HepG2 (cell line): ENCODE measurements at regions not wholly inside any gene's neighbourhood (a gene's known extent, or its start where the extent isn't known, plus 50 kb on each side); places are given as distances from the start of the nearest gene placed in this dataset.

Experiments used
- ATAC-seq: fragments of 200-7000 bp; cut with Tn5 transposase; 3 replicates; pipeline ENCODE4 v1.9.1; 2020; ENCODE audit warnings: mild to moderate bottlenecking, moderate library complexity
- BruUV-seq: library from RNA; stranded (reverse); fragments of 400-500 nt; replicated peaks from 2 replicates; lab custom pipeline; 2021; lab: Mats Ljungman, UMichigan
- CTCF ChIA-PET: fragments of 300-600 bp; formaldehyde crosslinking; extraction: SDS; loops from one replicate; lab custom pipeline; 2021; ENCODE audit warnings: low total read pairs, inconsistent platforms, low intra/inter-chr PET ratio; lab: Yijun Ruan, JAX
- POLR2A ChIA-PET: fragments of 350-600 bp; sonication (Branson Sonifier 250); formaldehyde crosslinking; loops from one replicate; lab custom pipeline; 2020; ENCODE audit warnings: antibody characterized with exemption, inconsistent platforms; lab: Yijun Ruan, JAX
- DNase-seq: peaks from one replicate; pipeline ENCODE4 v3.0.0-alpha.2; 2015; ENCODE audit warnings: low spot score
- FAIRE-seq: peaks from 3 replicates; lab custom pipeline; 2011; peaks lifted over from hg19 to GRCh38; lab: Jason Lieb, UNC
- H2AFZ ChIP-seq: one replicate; pipeline ENCODE4 v1.6.1; 2011; ENCODE audit warnings: low read length, inconsistent platforms
- H3K27ac ChIP-seq: fragments of 300-600 bp; 3 replicates; pipeline ENCODE4 v1.8.0; 2011; ENCODE audit warnings: mixed run types, mild to moderate bottlenecking, mixed read lengths, low read length, inconsistent platforms; ENCODE audit not compliant: insufficient read depth; ENCODE audit errors: extremely low read length
- H3K27me3 ChIP-seq, 2 experiments: fragments of 200-600 bp in 1 of 2; 2 replicates in 1 of 2; 3 replicates in 1 of 2; pipeline versions ENCODE4 v1.6.0 to v1.8.0; 2011; ENCODE audit warnings: low read length in 2 of 2, mild to moderate bottlenecking in 2 of 2, moderate library complexity in 2 of 2, inconsistent platforms in 1 of 2; ENCODE audit not compliant: insufficient read depth in 2 of 2, control insufficient read depth in 1 of 2
- H3K36me3 ChIP-seq, 2 experiments: fragments of 200-600 bp in 1 of 2; replicated peaks in 1 of 2; 2 replicates in 1 of 2; 3 replicates in 1 of 2; pipeline versions ENCODE4 v1.5.1 to v1.8.0; 2011; ENCODE audit warnings: low read length in 2 of 2, inconsistent platforms in 1 of 2; ENCODE audit not compliant: insufficient read depth in 2 of 2, control insufficient read depth in 1 of 2
- H3K4me1 ChIP-seq: 2 replicates; pipeline ENCODE4 v1.5.1; 2012; ENCODE audit warnings: low read length, inconsistent platforms; ENCODE audit not compliant: insufficient read depth
- H3K4me2 ChIP-seq: 2 replicates; pipeline ENCODE4 v1.6.0; 2011; ENCODE audit warnings: low read depth, low read length, inconsistent platforms
- H3K4me3 ChIP-seq, 3 experiments: fragments of 200-600 bp in 1 of 3; sonication (generic), shearing (Covaris generic) in 1 of 3; replicated peaks in 1 of 3; 2 replicates each; pipeline ENCODE4 v1.5.1; 2011 to 2016; ENCODE audit warnings: low read length in 3 of 3, inconsistent platforms in 2 of 3, low read depth in 2 of 3, mild to moderate bottlenecking in 2 of 3, control low read depth in 1 of 3, mixed read lengths in 1 of 3; ENCODE audit not compliant: insufficient read depth in 1 of 3
- H3K79me2 ChIP-seq: one replicate; pipeline ENCODE4 v1.6.1; 2011; ENCODE audit warnings: low read length, inconsistent platforms; ENCODE audit not compliant: insufficient read depth
- H3K9ac ChIP-seq: 2 replicates; pipeline ENCODE4 v1.6.0; 2011; ENCODE audit warnings: mild to moderate bottlenecking, low read depth, low read length, inconsistent platforms; ENCODE audit not compliant: insufficient read depth
- H3K9me3 ChIP-seq: 2 replicates; pipeline ENCODE4 v1.5.1; 2012; ENCODE audit warnings: mild to moderate bottlenecking, low read length
- H4K20me1 ChIP-seq: 2 replicates; pipeline ENCODE4 v1.6.0; 2011; ENCODE audit warnings: inconsistent platforms, mild to moderate bottlenecking, low read length, moderate library complexity; ENCODE audit not compliant: insufficient read depth
- ARNT ChIP-seq: fragments of 450-650 bp; IDR thresholded peaks from 2 replicates; pipeline ENCODE4 v1.6.1; 2017
- DNMT3B ChIP-seq: conservative IDR thresholded peaks from 2 replicates; pipeline ENCODE4 v1.6.1; 2016; ENCODE audit warnings: missing biosample characterization, control low read depth
- MTA3 ChIP-seq: sonication (generic); formaldehyde crosslinking; IDR thresholded peaks from 2 replicates; pipeline ENCODE4 v1.4.0; 2020; ENCODE audit warnings: missing genetic modification reagents
- NFE2L2 ChIP-seq: fragments of 150-350 bp; IDR thresholded peaks from 2 replicates; pipeline ENCODE4 v1.6.1; 2014; ENCODE audit warnings: low read length
- RFX3 ChIP-seq: IDR thresholded peaks from 2 replicates; pipeline ENCODE4 v1.6.1; 2016; ENCODE audit warnings: missing biosample characterization, missing genetic modification reagents
- ZFP62 ChIP-seq: sonication (generic); formaldehyde crosslinking; IDR thresholded peaks from 2 replicates; pipeline ENCODE4 v1.4.0; 2020; ENCODE audit warnings: missing genetic modification reagents
- ZKSCAN1 ChIP-seq: fragments of 150-350 bp; IDR thresholded peaks from 2 replicates; pipeline ENCODE4 v1.6.1; 2014; ENCODE audit warnings: low read length
- ZMYM4 ChIP-seq: sonication (generic); formaldehyde crosslinking; IDR thresholded peaks from 2 replicates; pipeline ENCODE4 v1.8.1; 2023; ENCODE audit warnings: mild to moderate bottlenecking, missing genetic modification reagents
- ZNF333 ChIP-seq: sonication (generic); formaldehyde crosslinking; IDR thresholded peaks from 2 replicates; pipeline ENCODE4 v1.4.0; 2020; ENCODE audit warnings: mild to moderate bottlenecking, missing genetic modification reagents, borderline replicate concordance
- ZNF460 ChIP-seq: sonication (generic); formaldehyde crosslinking; IDR thresholded peaks from 2 replicates; pipeline ENCODE4 v1.5.1; 2020; ENCODE audit warnings: missing genetic modification reagents, mild to moderate bottlenecking, borderline replicate concordance
- ZNF501 ChIP-seq: sonication (generic); formaldehyde crosslinking; IDR thresholded peaks from 2 replicates; pipeline ENCODE4 v1.5.1; 2020; ENCODE audit warnings: mild to moderate bottlenecking, moderate library complexity, missing genetic modification reagents
- ZNF512 ChIP-seq: sonication (generic); formaldehyde crosslinking; IDR thresholded peaks from 2 replicates; pipeline ENCODE4 v1.4.0; 2020; ENCODE audit warnings: mild to moderate bottlenecking, missing genetic modification reagents
- ZNF768 ChIP-seq: sonication (generic); formaldehyde crosslinking; IDR thresholded peaks from 2 replicates; pipeline ENCODE4 v1.4.0; 2020; ENCODE audit warnings: missing genetic modification reagents
- ZNF816 ChIP-seq: sonication (generic); formaldehyde crosslinking; IDR thresholded peaks from 2 replicates; pipeline ENCODE4 v1.8.0; 2022; ENCODE audit warnings: missing genetic modification reagents, mild to moderate bottlenecking, borderline replicate concordance
- ZSCAN20 ChIP-seq: sonication (generic); formaldehyde crosslinking; IDR thresholded peaks from 2 replicates; pipeline ENCODE4 v1.4.0; 2020; ENCODE audit warnings: missing genetic modification reagents, mild to moderate bottlenecking, borderline replicate concordance
- ZSCAN31 ChIP-seq: sonication (generic); formaldehyde crosslinking; IDR thresholded peaks from 2 replicates; pipeline ENCODE4 v1.5.0; 2020; ENCODE audit warnings: low read depth, mild to moderate bottlenecking, missing genetic modification reagents
- ZSCAN9 ChIP-seq: IDR thresholded peaks from 2 replicates; pipeline ENCODE4 v1.6.1; 2016; ENCODE audit warnings: borderline replicate concordance
- WGBS: methylation state at CpG from one replicate; pipeline ENCODE4 v1.1.6; 2017; ENCODE audit warnings: low lambda C conversion rate; 5-methylcytosine and 5-hydroxymethylcytosine counted together
- in situ Hi-C: cut with HindIII; loops from 2 replicates; pipeline ENCODE4 v1.10.0; 2017; ENCODE audit warnings: low pct_unique_long_range_greater_than_20kb; ENCODE audit not compliant: extremely low pct_ligation_motif_present
- intact Hi-C: fragments of 100-400 bp; cut with micrococcal nuclease; formaldehyde crosslinking; loops from one replicate; pipeline ENCODE4 v1.10.0; 2022; ENCODE audit not compliant: unreplicated experiment
- TF ChIP-seq, protein P1 (sequence below): sonication (generic); formaldehyde crosslinking; IDR thresholded peaks from 2 replicates; pipeline ENCODE4 v1.8.0; 2022; ENCODE audit warnings: missing genetic modification reagents, mild to moderate bottlenecking, inconsistent platforms, borderline replicate concordance
- TF ChIP-seq, protein P2 (sequence below): sonication (generic); formaldehyde crosslinking; IDR thresholded peaks from 2 replicates; pipeline ENCODE4 v1.9.0; 2021; ENCODE audit warnings: missing genetic modification reagents, borderline replicate concordance
- TF ChIP-seq, protein P3 (sequence below): sonication (generic); formaldehyde crosslinking; IDR thresholded peaks from 2 replicates; pipeline ENCODE4 v1.9.0; 2022; ENCODE audit warnings: low read depth, missing genetic modification reagents

- H3K4me2 ChIP-seq: no peak overlapping the region
- H3K79me2 ChIP-seq: no peaks in the 10 kb centered on the region
- H3K4me3 ChIP-seq: no peak overlapping the region
- ATAC-seq: no peak
- CTCF ChIA-PET: no interaction called here
- H4K20me1 ChIP-seq: no peaks in the 10 kb centered on the region
- in situ Hi-C loops (no loop called here), intact Hi-C loops (no loop called here)
- H3K27ac ChIP-seq: no peak overlapping the region
- H3K4me1 ChIP-seq: no peaks in the 10 kb centered on the region
- peak; percentile 42 for FAIRE-seq
- under 1% methylated on average over 2 of the region's 2 CpGs for WGBS
- H3K9me3 ChIP-seq: peaks cover 7% of the 10 kb centered on the region; the same call in 1 of the 2 replicates
- TF ChIP-seq, protein P1, sequence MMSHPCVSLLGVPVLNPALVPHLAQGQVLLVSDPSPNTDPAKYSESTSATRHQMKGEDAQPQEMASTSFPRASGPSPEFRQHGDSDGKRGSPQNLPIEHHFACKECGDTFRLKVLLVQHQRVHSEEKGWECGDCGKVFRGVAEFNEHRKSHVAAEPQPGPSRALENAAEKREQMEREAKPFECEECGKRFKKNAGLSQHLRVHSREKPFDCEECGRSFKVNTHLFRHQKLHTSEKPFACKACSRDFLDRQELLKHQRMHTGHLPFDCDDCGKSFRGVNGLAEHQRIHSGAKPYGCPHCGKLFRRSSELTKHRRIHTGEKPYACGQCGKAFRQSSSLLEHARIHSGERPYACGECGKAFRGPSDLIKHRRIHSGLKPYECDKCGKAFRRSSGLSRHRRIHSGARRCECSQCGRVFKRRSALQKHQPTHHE: no peak
- no peak for TF ChIP-seq ZNF512 (CRISPR knock-in tag)
- TF ChIP-seq ZSCAN31 (CRISPR knock-in tag): no peak
- no peak for TF ChIP-seq ZNF501 (CRISPR knock-in tag)
- no peak for TF ChIP-seq ZMYM4 (CRISPR knock-in tag)
- no peak for TF ChIP-seq RFX3 (CRISPR knock-in tag)
- TF ChIP-seq NFE2L2: no peak
- TF ChIP-seq ARNT: no peak
- TF ChIP-seq ZSCAN20 (CRISPR knock-in tag): no peak
- TF ChIP-seq MTA3: no peak
- no peak for TF ChIP-seq ZNF816
- TF ChIP-seq, protein P2, sequence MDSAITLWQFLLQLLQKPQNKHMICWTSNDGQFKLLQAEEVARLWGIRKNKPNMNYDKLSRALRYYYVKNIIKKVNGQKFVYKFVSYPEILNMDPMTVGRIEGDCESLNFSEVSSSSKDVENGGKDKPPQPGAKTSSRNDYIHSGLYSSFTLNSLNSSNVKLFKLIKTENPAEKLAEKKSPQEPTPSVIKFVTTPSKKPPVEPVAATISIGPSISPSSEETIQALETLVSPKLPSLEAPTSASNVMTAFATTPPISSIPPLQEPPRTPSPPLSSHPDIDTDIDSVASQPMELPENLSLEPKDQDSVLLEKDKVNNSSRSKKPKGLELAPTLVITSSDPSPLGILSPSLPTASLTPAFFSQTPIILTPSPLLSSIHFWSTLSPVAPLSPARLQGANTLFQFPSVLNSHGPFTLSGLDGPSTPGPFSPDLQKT (CRISPR knock-in tag): no peak
- TF ChIP-seq ZNF768: no peak
- TF ChIP-seq ZKSCAN1: no peak
- TF ChIP-seq ZSCAN9 (CRISPR knock-in tag): no peak
- no peak for TF ChIP-seq ZNF460 (CRISPR knock-in tag)
- no peak for TF ChIP-seq DNMT3B (CRISPR knock-in tag)
- TF ChIP-seq, protein P3, sequence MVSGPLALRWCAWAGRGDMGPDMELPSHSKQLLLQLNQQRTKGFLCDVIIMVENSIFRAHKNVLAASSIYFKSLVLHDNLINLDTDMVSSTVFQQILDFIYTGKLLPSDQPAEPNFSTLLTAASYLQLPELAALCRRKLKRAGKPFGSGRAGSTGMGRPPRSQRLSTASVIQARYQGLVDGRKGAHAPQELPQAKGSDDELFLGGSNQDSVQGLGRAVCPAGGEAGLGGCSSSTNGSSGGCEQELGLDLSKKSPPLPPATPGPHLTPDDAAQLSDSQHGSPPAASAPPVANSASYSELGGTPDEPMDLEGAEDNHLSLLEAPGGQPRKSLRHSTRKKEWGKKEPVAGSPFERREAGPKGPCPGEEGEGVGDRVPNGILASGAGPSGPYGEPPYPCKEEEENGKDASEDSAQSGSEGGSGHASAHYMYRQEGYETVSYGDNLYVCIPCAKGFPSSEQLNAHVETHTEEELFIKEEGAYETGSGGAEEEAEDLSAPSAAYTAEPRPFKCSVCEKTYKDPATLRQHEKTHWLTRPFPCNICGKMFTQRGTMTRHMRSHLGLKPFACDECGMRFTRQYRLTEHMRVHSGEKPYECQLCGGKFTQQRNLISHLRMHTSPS: no peak
- no peak for TF ChIP-seq ZFP62 (CRISPR knock-in tag)
- no peak for TF ChIP-seq ZNF333
- H3K9ac ChIP-seq: no peak overlapping the region
- no peak for DNase-seq
- H3K27me3 ChIP-seq: no peaks in the 10 kb centered on the region
- POLR2A ChIA-PET: no interaction called here
- no peak overlapping the region for H2AFZ ChIP-seq
- BruUV-seq: no TSS peak
- no peaks in the 10 kb centered on the region for H3K36me3 ChIP-seq
These were observed 252.4 kb downstream of the GRB14 start for GRCh38 chr2:164368896-164369295.
